Occipital lobe (tissue), 1 donor: ENCODE measurements at regions not wholly inside any gene's neighbourhood (a gene's known extent, or its start where the extent isn't known, plus 50 kb on each side); places are given as distances from the start of the nearest gene placed in this dataset.
"Not testable (repeated sequence)": the region's sequence is repeated elsewhere in the genome, so short reads cannot be mapped to it uniquely, and the experiment has no call there.

Experiments used
- DNase-seq: peaks from one replicate; lab custom pipeline; 2025; lab: John Stamatoyannopoulos, UW

DNA sequence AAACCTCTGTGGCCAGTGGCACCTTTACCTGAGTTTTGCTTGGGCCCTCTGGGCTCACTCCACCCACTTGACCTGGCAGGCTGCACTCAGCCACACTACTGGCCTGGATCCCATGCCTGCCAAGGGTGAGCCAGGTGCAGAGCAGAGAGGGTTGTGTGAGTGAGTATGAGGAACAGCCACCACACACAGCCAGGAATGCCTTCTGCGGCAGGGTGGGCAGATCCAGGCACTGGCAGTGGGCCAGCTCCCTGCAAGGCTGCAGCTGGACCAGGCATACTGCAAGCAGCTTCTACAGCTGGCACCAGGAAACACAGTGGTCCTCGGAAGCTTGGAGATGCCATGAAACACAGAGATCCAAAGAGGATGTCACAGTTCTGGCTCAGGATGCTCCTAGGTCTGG lies 570.1 kb upstream of the ACTRT1 start:
- DNase-seq: no peak

DNA sequence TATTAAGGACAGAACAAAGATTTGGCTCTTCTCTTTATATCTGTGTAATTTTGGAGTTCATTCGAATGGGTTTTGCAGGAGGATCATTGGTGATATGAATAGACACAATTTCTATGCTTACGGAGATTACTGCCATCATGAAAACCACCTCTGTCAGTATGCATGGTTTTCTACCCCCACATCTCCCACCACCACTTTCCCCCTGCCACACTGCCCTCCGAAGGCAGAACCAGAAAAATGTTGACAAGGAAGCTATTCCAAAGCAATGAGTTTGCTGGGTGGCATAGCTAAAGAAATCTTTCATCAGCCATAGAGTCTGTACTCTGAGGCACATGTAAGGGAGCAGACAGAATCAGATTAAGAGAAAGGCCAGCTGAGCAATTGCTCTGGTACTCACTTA lies 567.3 kb upstream of the ACTRT1 start:
- DNase-seq: no peak

DNA sequence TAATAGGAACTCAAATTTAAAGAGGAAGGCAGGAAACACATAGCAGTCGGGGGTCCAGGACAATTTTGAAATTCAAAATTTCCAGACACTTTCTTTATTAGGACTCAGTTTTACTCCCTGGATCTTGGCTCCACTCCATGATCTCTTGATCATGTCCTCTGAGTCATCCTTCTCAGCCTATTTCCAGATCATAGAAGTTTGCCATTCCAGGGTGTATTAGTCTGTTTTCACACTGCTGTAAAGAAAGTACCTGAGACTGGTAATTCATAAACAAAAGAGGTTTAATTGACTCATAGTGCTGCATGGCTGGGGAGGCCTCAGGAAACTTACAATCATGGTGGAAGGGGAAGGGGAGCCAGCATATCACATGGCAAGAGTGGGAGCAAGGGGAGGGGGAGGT lies 564.7 kb upstream of the ACTRT1 start:
- no peak for DNase-seq

DNA sequence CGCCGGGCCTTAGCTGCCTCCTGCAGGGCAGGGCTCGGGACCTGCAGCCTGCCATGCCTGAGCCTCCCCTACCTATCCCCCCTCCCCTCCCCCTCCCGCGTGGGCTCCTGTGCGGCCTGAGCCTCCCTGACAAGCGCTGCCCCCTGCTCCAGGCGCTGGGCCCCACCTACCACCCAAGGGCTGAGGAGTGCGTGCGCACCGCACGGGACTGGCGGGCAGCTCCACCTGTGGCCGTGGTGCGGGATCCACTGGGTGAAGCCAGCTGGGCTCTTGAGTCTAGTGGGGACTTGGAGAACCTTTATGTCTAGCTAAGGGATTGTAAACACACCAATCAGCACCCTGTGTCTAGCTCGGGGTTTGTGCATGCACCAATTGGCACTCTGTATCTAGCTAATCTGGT lies 554.6 kb upstream of the ACTRT1 start:
- not testable (repeated sequence) for DNase-seq

DNA sequence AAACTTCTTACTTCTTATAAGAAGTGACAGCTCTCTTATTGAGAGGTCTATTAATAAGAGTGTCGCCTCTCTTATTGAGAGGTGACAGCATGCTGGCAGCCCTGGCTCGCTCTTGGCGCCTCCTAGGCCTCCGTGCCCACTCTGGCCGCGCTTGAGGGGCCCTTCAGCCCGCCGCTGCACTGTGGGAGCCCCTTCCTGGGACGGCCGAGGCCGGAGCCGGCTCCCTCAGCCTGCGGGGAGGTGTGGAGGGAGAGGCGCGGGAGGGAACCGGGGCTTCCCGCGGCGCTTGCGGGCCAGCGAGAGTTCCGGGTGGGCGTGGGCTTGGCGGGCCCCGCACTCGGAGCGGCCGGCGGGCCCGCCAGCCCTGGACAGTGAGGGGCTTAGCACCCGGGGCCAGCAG lies 554.2 kb upstream of the ACTRT1 start:
- not testable (repeated sequence) for DNase-seq

DNA sequence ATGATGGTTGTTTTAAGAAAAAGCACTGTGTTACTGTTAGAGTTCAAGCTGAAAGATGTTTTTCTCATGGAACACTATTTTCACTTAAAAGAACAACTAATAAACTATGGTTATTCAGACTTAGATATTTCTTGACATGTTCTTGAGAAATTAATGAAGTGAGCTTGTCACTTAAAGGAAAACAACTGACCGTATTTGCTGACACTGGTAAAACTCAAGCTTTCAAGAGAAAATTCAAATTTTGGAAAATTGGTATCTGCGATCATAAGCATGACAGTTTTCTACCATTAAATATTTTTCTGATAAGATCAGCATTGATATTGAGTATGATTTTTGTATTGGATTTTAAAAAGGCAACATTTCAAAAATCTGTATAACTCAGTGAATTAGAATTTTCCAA lies 549.5 kb upstream of the ACTRT1 start:
- no peak for DNase-seq

DNA sequence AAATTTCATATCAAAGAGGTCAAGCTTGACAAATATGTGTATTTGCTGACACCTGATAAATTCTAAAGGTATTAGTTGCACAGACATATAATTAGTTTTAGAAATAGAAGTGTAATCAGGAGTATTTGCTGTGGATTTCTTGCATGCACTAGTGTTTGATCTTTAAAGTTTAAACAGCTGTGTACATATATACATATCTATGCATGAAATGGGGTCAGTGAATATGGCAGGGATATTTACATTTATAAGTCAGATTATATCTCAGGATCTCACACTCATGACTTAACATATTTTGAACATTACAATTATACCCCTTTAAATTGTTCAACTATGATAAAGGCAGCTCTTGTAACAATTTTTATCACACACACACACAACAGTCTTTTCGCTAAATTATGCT lies 547.4 kb upstream of the ACTRT1 start:
- DNase-seq: no peak

DNA sequence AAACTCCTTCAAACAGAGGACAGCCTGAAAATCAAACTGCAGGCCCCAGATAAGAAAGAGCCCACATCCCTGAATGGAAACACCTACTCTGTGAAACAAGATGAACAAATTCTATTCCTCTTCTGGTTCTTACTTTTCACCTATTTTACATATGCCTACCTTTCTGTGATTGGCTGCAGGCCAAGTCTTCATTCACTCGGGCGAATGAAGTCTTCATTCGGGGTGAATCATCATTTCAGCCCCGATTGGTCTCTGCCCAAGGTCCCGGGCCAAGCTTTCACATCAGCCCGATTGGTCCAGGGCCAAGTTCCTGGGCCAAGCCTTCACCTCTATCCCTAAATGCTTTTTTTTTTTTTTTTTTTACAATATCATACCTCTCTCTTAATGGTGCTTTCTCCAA lies 529.8 kb upstream of the ACTRT1 start:
- no peak for DNase-seq

DNA sequence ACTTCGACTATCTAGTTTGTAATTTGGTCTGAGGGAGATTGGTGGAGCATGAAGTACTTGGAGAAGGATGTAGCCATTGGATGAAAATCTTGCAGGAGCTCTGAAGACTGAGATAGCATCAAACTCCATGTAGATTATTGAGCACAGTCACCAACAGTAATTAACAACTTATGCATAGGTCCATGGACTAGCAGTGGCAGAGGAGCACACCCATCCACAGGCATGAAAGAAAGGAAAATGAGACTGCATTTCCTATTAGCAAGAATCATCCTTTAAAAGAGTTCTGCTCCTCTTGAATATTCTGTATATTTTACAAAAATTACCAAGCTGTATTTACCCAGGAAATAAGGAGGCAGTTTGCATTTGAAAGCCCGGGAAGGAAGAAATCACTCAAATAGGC lies 529.4 kb upstream of the ACTRT1 start:
- no peak for DNase-seq

DNA sequence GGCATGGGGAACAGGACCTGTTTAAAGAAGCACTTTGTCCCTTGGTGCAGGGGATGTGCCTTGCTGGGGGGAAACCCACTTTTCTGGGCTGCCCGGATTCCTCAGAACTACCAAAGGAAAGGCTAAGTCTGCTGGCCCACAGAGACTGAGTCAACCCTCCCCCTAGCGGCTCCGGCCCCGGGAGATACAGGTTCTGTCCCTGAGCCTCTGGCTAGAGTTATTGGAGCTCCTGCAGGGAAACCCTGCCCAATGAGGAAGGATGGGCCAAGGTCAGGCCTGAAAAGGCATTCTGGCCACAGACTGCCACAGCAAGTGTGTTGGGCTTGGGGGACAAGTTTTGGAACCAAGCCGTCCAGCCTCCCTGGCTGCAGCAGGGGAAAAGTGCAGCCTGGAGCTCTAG lies 490.9 kb upstream of the ACTRT1 start:
- no peak for DNase-seq

DNA sequence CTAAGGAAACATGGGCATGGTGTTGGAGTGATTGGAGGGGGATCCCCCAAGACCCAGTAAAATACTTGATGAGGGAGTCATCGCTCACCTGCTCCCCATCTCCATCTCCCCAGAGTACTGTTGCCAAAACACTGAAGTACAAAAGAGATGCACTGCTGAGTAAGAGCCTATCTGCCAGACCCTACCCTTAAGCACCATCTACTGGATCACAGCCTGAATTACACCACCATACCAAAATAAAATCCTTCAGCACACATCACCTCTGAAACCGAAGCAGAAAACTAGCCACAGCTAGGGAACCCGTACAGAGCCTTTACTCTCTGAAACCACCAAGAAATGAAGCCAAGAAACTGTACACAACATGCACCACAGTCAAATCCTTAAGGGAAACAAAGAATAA lies 466.3 kb upstream of the ACTRT1 start:
- no peak for DNase-seq

DNA sequence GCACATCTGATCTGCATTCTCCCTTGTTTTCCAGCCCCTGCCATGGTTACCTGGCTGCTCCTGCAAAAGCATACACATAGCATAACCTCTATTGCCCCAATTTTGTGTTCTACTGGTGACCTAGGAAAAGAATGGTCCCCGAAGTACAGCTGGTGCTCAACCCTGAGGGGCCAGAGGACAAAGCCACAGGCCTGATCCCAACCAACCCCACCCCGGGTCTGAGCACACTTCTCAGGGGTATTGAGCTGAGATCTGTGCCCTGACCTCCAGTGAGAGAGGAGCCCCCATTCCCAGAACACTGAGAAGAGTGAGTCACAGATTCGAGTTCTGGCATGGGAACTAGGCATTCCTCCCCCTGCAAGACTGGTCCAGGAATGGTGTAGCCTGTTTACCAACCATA lies 465.5 kb upstream of the ACTRT1 start:
- DNase-seq: no peak

DNA sequence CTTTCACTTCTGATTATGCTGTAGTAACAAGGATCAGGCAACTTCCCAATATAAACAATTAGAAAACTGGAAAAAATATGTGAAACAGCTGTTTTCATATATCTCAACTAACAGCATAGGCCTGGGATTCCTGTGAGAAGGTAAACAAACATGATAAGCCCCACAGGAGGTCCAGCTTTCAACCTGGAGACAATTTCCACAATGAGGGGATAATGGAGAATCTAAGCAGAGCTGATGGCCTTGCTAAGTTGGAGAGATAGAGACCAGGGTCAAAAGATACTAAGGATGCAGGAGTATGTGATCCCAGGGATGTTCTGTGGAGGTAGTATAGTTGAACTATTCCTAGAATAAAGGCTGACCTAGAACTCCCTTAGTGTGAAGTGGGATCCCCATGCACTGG lies 452.3 kb upstream of the ACTRT1 start:
- DNase-seq: no peak

DNA sequence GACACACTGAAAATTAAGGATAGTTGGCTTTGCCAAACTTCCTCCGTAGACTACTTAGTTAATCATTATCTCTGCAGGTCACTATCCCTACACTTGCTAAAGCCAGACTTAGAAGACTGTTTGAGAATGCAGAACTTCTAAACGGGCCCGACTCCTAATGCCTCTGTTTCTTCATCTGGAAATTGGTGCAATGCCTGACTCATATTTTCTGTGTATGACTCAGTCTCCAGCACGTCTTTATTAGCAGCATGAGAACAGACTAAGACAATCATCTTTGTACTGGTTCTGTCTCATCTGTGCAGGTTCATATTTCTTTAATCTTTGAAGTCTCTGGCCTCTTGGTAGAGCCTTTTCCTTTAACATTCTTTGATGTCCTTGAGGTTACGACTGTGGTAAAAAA lies 411.9 kb upstream of the ACTRT1 start:
- DNase-seq: no peak

DNA sequence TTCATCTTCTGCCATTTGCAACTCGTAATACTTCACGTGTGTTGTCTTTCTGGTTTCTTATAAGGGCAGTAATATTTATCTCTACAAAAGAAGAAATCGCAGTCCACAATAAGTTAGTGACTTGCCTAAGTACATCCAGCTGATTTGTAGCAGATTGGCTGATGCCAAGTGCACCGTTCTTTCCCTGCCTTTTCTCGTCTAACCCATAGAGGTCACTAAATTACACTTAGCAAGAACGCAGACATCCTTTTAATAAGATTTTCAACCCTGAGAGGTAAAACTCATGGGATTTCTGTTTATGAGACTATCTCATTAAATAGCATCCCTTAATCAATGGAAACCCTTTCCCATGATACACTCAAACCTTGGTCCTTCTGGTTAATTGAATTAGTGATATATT lies 408.6 kb upstream of the ACTRT1 start:
- DNase-seq: no peak

DNA sequence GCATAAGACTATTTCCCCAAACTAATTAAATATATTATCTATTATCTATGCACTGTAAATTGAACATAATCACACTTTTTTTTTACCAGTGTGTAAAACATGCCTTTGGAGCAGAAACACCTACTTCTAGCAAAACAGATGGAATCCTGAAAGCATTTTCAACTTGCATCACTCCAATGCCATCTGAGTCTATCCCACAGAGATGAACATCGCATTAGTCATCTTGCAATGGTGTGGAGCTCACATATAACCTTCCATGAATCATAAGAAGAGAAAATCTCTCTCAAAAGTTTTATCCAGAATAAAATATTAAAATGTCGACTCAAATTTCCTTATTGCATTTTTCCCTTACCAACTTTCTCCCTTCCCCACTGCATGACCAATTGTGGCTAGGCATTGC lies 406.7 kb upstream of the ACTRT1 start:
- no peak for DNase-seq

DNA sequence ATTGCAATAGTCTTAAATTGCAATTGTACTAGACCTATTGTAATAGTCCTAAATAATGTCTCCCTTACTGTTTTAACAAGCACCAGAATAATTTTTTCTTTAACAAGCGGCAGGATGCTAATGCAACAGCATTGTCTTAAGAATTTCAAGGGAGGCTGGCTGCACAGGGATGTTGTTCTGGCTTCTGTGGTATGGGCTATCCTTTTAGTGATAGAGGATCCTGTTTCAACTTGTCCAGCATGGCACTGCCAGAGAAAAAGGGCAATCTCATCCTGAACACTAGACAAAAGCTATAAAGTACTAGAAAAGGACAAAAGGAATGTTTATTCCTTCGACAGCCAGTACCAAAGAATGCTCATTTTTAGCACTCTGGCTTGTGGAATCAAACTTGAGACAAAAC lies 405.5 kb upstream of the ACTRT1 start:
- DNase-seq: no peak

DNA sequence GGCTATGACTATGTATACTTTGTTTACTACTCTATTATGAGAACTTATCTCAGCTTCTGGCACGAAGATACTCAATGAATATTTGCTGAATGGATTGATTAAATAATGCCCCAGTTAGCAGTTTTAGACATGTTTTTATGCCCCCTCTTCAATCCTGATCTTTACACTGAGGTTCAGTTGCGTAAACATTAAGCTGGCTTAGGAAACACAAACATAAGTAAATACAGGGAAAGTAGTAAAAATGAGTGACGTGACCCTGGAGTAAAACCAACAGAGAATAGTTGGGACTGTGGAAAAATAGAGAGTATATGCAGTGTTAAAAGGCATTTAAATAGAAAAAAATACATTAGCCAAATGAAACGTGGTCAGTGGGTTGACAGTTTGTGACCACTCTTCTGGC lies 387.0 kb upstream of the ACTRT1 start:
- DNase-seq: no peak

DNA sequence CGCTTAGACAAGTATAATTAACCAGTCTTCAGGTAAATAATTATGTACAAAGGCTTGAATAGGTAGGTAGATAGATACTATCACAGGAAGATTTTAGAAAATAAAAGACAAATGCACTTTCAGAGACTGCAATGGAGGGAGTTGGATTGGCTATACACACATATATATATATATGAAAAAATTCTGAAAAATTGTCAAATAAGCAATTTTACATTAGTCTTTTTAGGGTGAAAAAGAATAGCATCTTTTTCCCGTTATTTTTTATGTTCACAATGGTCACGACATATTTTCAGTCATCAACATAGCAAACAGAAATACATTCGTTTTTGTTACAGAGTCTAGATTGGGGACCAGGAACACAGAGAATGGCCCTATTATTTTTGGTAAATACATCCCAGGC lies 385.9 kb upstream of the ACTRT1 start:
- no peak for DNase-seq

DNA sequence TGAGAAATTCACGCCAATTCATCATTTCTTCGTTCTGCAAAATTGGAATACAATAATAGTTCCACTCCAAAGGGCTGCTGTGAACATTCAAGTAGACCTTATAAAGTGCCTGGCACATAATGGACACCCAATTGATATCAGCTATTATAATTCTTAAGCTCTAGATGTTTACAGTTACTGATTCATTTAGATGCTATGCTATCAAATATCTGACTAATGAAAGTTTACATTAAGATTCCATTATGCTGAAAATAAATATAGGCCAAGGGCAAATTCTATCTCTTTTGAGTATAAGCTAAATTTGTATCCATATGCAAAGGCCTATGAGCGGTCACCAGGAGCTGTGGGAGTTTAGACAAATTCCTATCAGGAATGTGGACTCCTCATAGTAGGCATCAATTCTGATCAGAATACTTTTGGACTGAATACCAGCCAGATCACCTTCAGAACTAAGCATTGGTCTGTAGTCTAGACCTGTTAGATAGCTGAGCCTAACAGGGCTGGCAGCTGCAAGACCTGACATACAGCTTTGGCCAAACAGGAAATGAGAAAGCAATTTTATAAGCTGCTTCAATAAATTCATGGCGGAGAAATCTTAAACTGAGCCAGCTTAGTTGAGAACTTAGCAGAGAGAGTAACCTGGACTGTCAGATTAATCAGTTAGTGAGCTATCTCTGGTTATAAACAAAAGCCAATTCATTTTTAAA lies 384.3 kb upstream of the ACTRT1 start:
- no peak for DNase-seq

DNA sequence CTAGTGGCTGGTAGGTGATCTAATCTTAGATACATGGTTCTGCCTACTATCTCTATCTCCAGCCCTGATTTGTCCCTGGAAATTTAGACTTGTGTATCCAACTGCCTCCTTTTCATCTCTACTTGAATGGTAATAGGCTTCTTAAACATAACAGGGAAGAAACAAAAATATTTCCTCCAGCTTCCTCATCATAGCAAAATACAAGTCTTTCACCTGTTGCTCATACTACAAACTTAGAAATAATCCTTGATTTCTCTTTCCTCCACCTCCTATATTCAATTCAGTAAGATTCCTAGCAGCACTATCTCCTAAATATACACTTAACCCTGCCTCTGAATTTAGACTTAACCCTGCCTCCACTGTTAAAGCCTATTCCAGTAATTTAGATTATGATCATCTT lies 373.3 kb upstream of the ACTRT1 start:
- DNase-seq: no peak

DNA sequence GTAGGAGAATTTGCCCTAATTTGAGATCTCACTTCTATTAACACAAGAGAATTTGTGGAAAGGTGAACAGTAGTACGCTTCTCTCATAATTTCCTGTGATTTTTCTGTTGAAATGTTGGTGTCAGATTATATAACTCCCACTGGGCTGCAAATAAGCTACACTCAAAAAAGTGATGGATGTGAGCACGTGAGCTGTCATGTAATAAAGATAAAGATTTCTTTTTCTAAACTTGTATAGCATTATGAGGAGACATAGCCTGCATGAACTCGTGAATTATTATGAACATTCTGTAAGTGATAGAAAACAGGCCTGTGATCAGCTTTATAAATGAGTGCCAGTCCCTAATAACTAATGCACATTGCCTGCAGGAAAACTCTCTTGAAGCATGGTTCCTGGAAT lies 356.6 kb upstream of the ACTRT1 start:
- DNase-seq: no peak

DNA sequence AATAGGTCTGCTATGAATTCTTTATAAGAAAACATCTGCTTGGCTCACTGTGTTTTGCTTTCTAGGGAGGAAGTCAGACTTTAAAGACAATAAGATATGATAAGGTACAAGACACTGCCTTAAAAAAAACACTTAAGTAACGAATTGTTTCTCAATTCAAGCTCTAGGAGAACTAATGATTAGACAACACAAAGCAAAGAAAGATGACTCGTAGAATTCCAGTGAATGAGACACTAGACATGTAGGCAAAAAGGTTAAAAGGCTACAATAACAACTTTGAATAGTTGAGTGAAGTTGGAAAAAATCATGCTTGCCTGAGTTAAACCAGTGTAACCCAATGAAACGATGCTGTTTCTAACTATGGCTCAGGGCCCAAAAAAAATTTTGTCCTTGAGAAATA lies 344.4 kb upstream of the ACTRT1 start:
- DNase-seq: no peak

DNA sequence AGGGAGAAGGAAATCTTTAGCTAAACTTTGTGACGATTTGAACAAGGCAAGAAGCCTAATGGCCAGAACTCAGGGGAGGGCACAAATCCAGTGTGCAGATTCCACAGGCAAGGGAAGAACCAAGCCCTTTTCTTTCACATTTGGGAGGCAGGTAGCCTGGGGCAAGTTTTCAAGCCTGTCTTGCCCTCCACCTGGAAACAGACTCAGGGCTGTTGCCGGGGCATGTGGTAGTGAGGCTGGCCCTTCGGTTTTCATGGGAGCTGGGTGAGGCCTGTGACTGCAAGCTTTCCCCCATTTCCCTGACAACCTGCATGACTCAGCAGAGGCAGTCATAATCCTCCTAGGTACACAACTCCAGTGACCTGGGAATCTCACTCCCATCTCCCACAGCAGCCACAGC lies 331.6 kb upstream of the ACTRT1 start:
- not testable (repeated sequence) for DNase-seq
